Globus pallidus (tissue), 1 donor: ENCODE measurements at regions not wholly inside any gene's neighbourhood (a gene's known extent, or its start where the extent isn't known, plus 50 kb on each side); places are given as distances from the start of the nearest gene placed in this dataset.

Experiments used
- DNase-seq: peaks from one replicate; pipeline ENCODE4 v3.0.0-alpha.2; 2015; ENCODE audit warnings: low spot score

GRCh38 chr2:11044201-11044600, 111.1 kb upstream of the SLC66A3 start:
- no peak for DNase-seq

GRCh38 chr2:11045294-11045693, 110.0 kb upstream of the SLC66A3 start:
- DNase-seq = no peak

- DNase-seq = no peak
Observed at GRCh38 chr2:11048335-11049008, 106.8 kb upstream of the SLC66A3 start.

- DNase-seq = no peak
Observed at GRCh38 chr2:11050565-11050964, 104.7 kb upstream of the SLC66A3 start.

GRCh38 chr2:11051280-11051679, 104.0 kb upstream of the SLC66A3 start:
- DNase-seq = no peak

- DNase-seq = no peak
Observed at GRCh38 chr2:11053546-11053945, 101.7 kb upstream of the SLC66A3 start.

GRCh38 chr2:11054783-11055678, 100.2 kb upstream of the SLC66A3 start:
- DNase-seq = no peak

- DNase-seq = no peak
Observed at GRCh38 chr2:11055679-11056215, 99.5 kb upstream of the SLC66A3 start.

GRCh38 chr2:11056614-11057013, 98.7 kb upstream of the SLC66A3 start:
- DNase-seq = no peak

- DNase-seq = no peak
Observed at GRCh38 chr2:11057031-11057430, 98.2 kb upstream of the SLC66A3 start.

GRCh38 chr2:11058129-11058528, 97.1 kb upstream of the SLC66A3 start:
- no peak for DNase-seq

GRCh38 chr2:11060376-11061169, 94.7 kb upstream of the SLC66A3 start:
- no peak for DNase-seq

GRCh38 chr2:11065833-11066485, 89.3 kb upstream of the SLC66A3 start:
- DNase-seq = no peak

GRCh38 chr2:11067221-11068078, 87.8 kb upstream of the SLC66A3 start:
- no peak for DNase-seq

- DNase-seq = no peak
Observed at GRCh38 chr2:11068079-11068741, 87.1 kb upstream of the SLC66A3 start.

GRCh38 chr2:11068856-11069526, 86.3 kb upstream of the SLC66A3 start:
- no peak for DNase-seq

GRCh38 chr2:11069566-11070185, 85.6 kb upstream of the SLC66A3 start:
- no peak for DNase-seq

- no peak for DNase-seq
Observed at GRCh38 chr2:11071211-11071610, 84.1 kb upstream of the SLC66A3 start.

GRCh38 chr2:11071939-11072338, 83.3 kb upstream of the SLC66A3 start:
- DNase-seq = no peak
